Astrocyte (in vitro differentiated cells and primary cell): ENCODE measurements at regions not wholly inside any gene's neighbourhood (a gene's known extent, or its start where the extent isn't known, plus 50 kb on each side); places are given as distances from the start of the nearest gene placed in this dataset.

ENCODE experiments used
- DNase-seq: peaks from one replicate; pipeline ENCODE4 v3.0.0-alpha.2; 2010; ENCODE audit warnings: low read depth
- FAIRE-seq: peaks from 2 replicates; lab custom pipeline; 2011; peaks lifted over from hg19 to GRCh38; lab: Jason Lieb, UNC
- H2AFZ ChIP-seq: 2 replicates; pipeline ENCODE4 v1.6.0; 2012; ENCODE audit warnings: low read depth, low read length, inconsistent platforms
- H3K27ac ChIP-seq: 2 replicates; pipeline ENCODE4 v1.5.1; 2011; ENCODE audit warnings: low read depth, low read length, inconsistent platforms
- H3K27me3 ChIP-seq: 2 replicates; pipeline ENCODE4 v1.6.0; 2011; ENCODE audit warnings: low read length, inconsistent platforms; ENCODE audit not compliant: insufficient read depth
- H3K36me3 ChIP-seq: 2 replicates; pipeline ENCODE4 v1.5.1; 2011; ENCODE audit warnings: low read length, inconsistent platforms; ENCODE audit not compliant: insufficient read depth
- H3K4me1 ChIP-seq: 2 replicates; pipeline ENCODE4 v1.5.1; 2011; ENCODE audit warnings: low read length, inconsistent platforms; ENCODE audit not compliant: insufficient read depth
- H3K4me2 ChIP-seq: 2 replicates; pipeline ENCODE4 v1.6.0; 2012; ENCODE audit warnings: low read length, inconsistent platforms
- H3K4me3 ChIP-seq: 2 replicates; pipeline ENCODE4 v1.5.1; 2011; ENCODE audit warnings: low read depth, mild to moderate bottlenecking, low read length, inconsistent platforms; ENCODE audit not compliant: insufficient read depth
- H3K79me2 ChIP-seq: 2 replicates; pipeline ENCODE4 v1.6.0; 2012; ENCODE audit warnings: mild to moderate bottlenecking, low read length, inconsistent platforms; ENCODE audit not compliant: insufficient read depth
- H3K9ac ChIP-seq: 2 replicates; pipeline ENCODE4 v1.6.0; 2012; ENCODE audit warnings: mild to moderate bottlenecking, low read length, inconsistent platforms
- H3K9me3 ChIP-seq: 2 replicates; pipeline ENCODE4 v1.5.1; 2012; ENCODE audit warnings: low read depth, mild to moderate bottlenecking, low read length, inconsistent platforms; ENCODE audit not compliant: insufficient read depth
- H4K20me1 ChIP-seq: 2 replicates; pipeline ENCODE4 v1.6.0; 2012; ENCODE audit warnings: low read length, inconsistent platforms; ENCODE audit not compliant: insufficient read depth
- H3K27ac Mint-ChIP-seq: one replicate; pipeline ENCODE4 v1.8.0; 2021; ENCODE audit warnings: mild to moderate bottlenecking, mixed read lengths; ENCODE audit not compliant: unreplicated experiment
- H3K27me3 Mint-ChIP-seq: one replicate; pipeline ENCODE4 v1.8.0; 2021; ENCODE audit warnings: low read depth, mixed read lengths; ENCODE audit not compliant: unreplicated experiment
- H3K36me3 Mint-ChIP-seq: one replicate; pipeline ENCODE4 v1.8.0; 2021; ENCODE audit warnings: low read depth, mixed read lengths; ENCODE audit not compliant: unreplicated experiment
- H3K4me1 Mint-ChIP-seq: one replicate; pipeline ENCODE4 v1.8.0; 2021; ENCODE audit warnings: low read depth, mixed read lengths; ENCODE audit not compliant: unreplicated experiment
- H3K4me3 Mint-ChIP-seq: one replicate; pipeline ENCODE4 v1.8.0; 2021; ENCODE audit warnings: mild to moderate bottlenecking, moderate library complexity, mixed read lengths; ENCODE audit not compliant: unreplicated experiment
- H3K9me3 Mint-ChIP-seq: one replicate; pipeline ENCODE4 v1.8.0; 2021; ENCODE audit warnings: mild to moderate bottlenecking, mixed read lengths; ENCODE audit not compliant: unreplicated experiment
- CTCF ChIP-seq: IDR thresholded peaks from 2 replicates; pipeline ENCODE4 v1.5.1; 2011; ENCODE audit warnings: low read depth, mild to moderate bottlenecking, inconsistent platforms, low read length, moderate library complexity; ENCODE audit not compliant: insufficient read depth
- EZH2 ChIP-seq: IDR thresholded peaks from 2 replicates; pipeline ENCODE4 v1.6.1; 2012; ENCODE audit warnings: mild to moderate bottlenecking, low read length, inconsistent platforms; ENCODE audit not compliant: insufficient read depth

- Histone ChIP-seq H2AFZ (no peak overlapping the region), H3K4me1 (peaks cover 15% of the 10 kb centered on the region), H3K4me2 (no peak overlapping the region), H3K9ac (no peak overlapping the region), H3K4me3 (no peak overlapping the region), H3K27me3 (no peaks in the 10 kb centered on the region), H3K27ac (no peak overlapping the region), H3K79me2 (no peaks in the 10 kb centered on the region), H4K20me1 (no peaks in the 10 kb centered on the region), H3K9me3 (no peaks in the 10 kb centered on the region), H3K36me3 (no peaks in the 10 kb centered on the region)
- DNase-seq (no peak), FAIRE-seq (no peak)
- peaks cover 28% of the 10 kb centered on the region for H3K4me1 Mint-ChIP-seq
- H3K4me3 Mint-ChIP-seq: no peak overlapping the region
- no peaks in the 10 kb centered on the region for H3K27me3 Mint-ChIP-seq
- H3K9me3 Mint-ChIP-seq: no peaks in the 10 kb centered on the region
- peak overlapping the region; percentile 63 for H3K27ac Mint-ChIP-seq
- no peaks in the 10 kb centered on the region for H3K36me3 Mint-ChIP-seq
- no peak for TF ChIP-seq EZH2
- TF ChIP-seq CTCF: no peak
Measured at GRCh38 chr1:94315552-94316116, 78.2 kb upstream of the ARHGAP29 start.

GRCh38 chr1:94314222-94314858 is 77.0 kb upstream of the ARHGAP29 start:
- no peak for DNase-seq
- TF ChIP-seq CTCF (no peak), EZH2 (no peak)
- peak overlapping the region; percentile 29 for H3K27ac Mint-ChIP-seq
- H3K9ac ChIP-seq: no peak overlapping the region
- H3K4me1 Mint-ChIP-seq: peaks cover 24% of the 10 kb centered on the region
- no peaks in the 10 kb centered on the region for H3K27me3 Mint-ChIP-seq
- H3K27me3 ChIP-seq: no peaks in the 10 kb centered on the region
- no peaks in the 10 kb centered on the region for H3K9me3 ChIP-seq
- peaks cover 12% of the 10 kb centered on the region for H3K4me1 ChIP-seq
- H3K36me3 Mint-ChIP-seq: no peaks in the 10 kb centered on the region
- no peaks in the 10 kb centered on the region for H3K36me3 ChIP-seq
- H2AFZ ChIP-seq: no peak overlapping the region
- H3K4me2 ChIP-seq: no peak overlapping the region
- no peak overlapping the region for H3K4me3 ChIP-seq
- no peak overlapping the region for H3K27ac ChIP-seq
- H3K9me3 Mint-ChIP-seq: no peaks in the 10 kb centered on the region
- no peak overlapping the region for H3K4me3 Mint-ChIP-seq
- FAIRE-seq: no peak
- H3K79me2 ChIP-seq: no peaks in the 10 kb centered on the region
- H4K20me1 ChIP-seq: no peaks in the 10 kb centered on the region
